BJ (cell line): ENCODE measurements at regions not wholly inside any gene's neighbourhood (a gene's known extent, or its start where the extent isn't known, plus 50 kb on each side); places are given as distances from the start of the nearest gene placed in this dataset.
"Not testable (repeated sequence)": the region's sequence is repeated elsewhere in the genome, so short reads cannot be mapped to it uniquely, and the experiment has no call there.

Source experiments
- CTCF ChIA-PET: fragments of 350-600 bp; formaldehyde crosslinking; extraction: SDS; loops from one replicate; lab custom pipeline; 2021; ENCODE audit warnings: antibody characterized with exemption, inconsistent platforms; lab: Yijun Ruan, JAX
- POLR2A ChIA-PET: fragments of 300-600 bp; sonication (Branson Sonifier 250); formaldehyde crosslinking; extraction: SDS; loops from one replicate; lab custom pipeline; 2021; ENCODE audit warnings: antibody characterized with exemption; lab: Charles Lee
- DNase-seq: peaks from one replicate; pipeline ENCODE4 v3.0.0-alpha.2; 2011; ENCODE audit warnings: low read depth
- H3K27me3 ChIP-seq: 2 replicates; pipeline ENCODE4 v1.6.0; 2011; ENCODE audit warnings: low read length; ENCODE audit not compliant: control insufficient read depth, insufficient read depth
- H3K36me3 ChIP-seq: 2 replicates; pipeline ENCODE4 v1.5.1; 2011; ENCODE audit warnings: low read length; ENCODE audit not compliant: control insufficient read depth, insufficient read depth
- H3K4me3 ChIP-seq: 2 replicates; pipeline ENCODE4 v1.5.1; 2011; ENCODE audit warnings: low read depth, mild to moderate bottlenecking, control low read depth, low read length
- TF ChIP-seq, protein P1 (sequence below): IDR thresholded peaks from 2 replicates; pipeline ENCODE4 v1.5.1; 2011; ENCODE audit warnings: low read depth, mild to moderate bottlenecking, control low read depth, inconsistent platforms, low read length, moderate library complexity; ENCODE audit not compliant: insufficient read depth

DNA sequence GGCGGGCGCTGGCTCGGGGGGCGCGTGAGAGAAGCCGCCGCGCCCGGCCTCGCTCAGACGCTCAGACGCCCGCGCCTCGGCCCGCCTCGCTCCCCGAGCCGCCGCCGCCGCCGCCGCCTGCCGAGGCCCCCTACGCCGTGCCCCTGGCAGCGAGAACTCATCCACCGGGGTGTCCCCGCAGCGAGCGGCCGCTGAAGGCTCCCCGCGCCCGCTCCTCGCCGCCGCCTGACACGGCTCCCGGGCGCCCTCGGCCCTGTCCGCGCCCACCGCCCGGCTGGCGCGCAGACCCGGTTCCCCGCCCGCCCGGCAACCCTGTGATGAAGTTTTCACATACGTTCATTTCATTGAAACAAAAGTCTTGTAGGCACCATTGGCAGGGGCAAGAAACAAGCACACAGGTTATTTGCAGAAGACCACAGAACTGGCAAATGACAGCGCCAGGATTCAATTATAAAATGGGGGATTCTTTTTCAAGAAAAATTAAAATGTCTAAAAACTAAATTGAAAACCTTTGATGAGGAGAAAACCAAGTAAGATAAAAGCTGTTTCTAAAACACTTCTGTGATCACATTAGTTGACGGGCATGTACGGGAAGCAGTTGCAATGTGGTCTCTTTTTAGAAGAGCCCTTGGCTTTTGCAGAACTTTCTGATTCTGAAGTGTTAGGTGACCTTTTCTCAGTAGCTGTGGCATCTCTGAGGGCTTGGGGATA lies 50.5 kb upstream of the TUBA3D start:
- Histone ChIP-seq H3K27me3 (peaks cover 17% of the 10 kb centered on the region), H3K36me3 (no peaks in the 10 kb centered on the region), H3K4me3 (no peak overlapping the region)
- TF ChIP-seq, protein P1, sequence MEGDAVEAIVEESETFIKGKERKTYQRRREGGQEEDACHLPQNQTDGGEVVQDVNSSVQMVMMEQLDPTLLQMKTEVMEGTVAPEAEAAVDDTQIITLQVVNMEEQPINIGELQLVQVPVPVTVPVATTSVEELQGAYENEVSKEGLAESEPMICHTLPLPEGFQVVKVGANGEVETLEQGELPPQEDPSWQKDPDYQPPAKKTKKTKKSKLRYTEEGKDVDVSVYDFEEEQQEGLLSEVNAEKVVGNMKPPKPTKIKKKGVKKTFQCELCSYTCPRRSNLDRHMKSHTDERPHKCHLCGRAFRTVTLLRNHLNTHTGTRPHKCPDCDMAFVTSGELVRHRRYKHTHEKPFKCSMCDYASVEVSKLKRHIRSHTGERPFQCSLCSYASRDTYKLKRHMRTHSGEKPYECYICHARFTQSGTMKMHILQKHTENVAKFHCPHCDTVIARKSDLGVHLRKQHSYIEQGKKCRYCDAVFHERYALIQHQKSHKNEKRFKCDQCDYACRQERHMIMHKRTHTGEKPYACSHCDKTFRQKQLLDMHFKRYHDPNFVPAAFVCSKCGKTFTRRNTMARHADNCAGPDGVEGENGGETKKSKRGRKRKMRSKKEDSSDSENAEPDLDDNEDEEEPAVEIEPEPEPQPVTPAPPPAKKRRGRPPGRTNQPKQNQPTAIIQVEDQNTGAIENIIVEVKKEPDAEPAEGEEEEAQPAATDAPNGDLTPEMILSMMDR = no peak
- no peak for DNase-seq
- CTCF ChIA-PET = interaction anchor here (1.1 kb wide), 1 partner anchor 12 kb away, joined by 3 read pairs; no protein-coding TSS in a partner anchor
- POLR2A ChIA-PET = no interaction called here

DNA sequence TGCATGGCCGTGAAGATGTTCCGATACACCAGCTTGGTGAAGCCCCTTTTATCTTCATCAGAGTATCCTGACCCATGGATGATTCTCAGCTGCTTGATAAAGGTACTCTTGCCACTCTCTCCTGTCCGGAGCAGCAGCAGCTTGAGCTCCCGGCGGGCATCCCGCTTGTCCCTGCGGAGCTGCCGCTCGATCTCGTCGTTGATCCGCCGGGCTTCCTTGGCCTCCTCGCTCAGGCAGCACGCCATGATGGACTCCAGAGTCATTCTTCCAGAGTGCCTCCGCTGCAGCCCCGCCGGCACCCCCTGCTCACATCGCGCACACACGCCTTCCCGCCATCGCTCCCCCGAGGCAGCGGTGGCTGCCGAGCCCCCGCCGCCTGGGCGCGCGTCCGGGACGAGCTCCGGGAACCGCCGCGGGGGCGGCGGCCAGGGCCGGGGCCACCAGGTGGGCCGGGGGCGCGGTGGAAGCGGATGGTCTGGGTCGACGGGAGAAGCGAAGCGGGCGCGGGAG lies 51.3 kb upstream of the TUBA3D start:
- POLR2A ChIA-PET, DNase-seq, H3K4me3 ChIP-seq, H3K36me3 ChIP-seq: not testable (repeated sequence)
- peaks cover 17% of the 10 kb centered on the region for H3K27me3 ChIP-seq
- CTCF ChIA-PET = interaction anchor here (1.0 kb wide), 1 partner anchor 11 kb away, joined by 4 read pairs; no protein-coding TSS in a partner anchor

DNA sequence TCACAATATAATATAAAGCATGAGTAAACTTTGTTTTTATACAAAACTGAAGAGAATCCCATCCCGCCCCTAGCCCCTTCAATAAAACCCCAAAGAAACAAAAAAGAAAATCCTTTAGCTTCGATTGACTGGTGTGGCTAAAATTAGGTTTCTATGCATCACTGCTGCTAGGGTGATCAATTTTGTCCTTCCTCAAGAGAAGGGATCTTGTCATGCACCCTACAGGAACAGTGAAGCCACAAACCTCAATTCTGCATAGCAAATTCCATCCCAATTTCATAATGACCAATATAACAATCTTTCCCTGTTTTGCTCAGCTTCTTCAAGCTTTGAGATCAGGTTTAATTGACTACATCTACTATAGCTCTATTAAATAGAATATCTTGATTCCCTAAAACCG lies 55.2 kb upstream of the TUBA3D start:
- H3K36me3 ChIP-seq, DNase-seq, H3K4me3 ChIP-seq, POLR2A ChIA-PET: not testable (repeated sequence)
- CTCF ChIA-PET = interaction anchor here (2.0 kb wide), 1 partner anchor 252 kb away, joined by 8 read pairs; no protein-coding TSS in a partner anchor
- H3K27me3 ChIP-seq = peaks cover 10% of the 10 kb centered on the region

DNA sequence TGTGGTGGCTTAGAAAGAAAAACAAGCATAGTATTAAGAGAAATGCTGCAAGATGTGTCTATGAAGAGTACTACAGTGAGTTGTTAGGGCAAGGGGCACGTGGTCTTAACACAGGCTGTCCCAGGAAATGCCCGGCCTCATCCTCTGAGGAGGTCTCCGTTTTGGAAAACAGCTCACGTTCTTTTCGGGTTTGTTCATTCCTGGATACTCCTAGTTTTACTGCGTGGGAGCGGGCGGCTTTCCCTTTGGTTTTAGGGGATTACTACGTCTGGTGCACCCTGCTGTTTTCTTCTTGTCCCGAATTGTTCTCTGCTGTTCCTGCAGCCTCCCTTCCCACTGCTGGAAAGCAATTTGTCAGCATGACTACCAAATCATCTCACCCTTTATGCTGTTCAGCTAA lies 55.5 kb upstream of the RAB6D start:
- DNase-seq = no peak
- H3K36me3 ChIP-seq = no peaks in the 10 kb centered on the region

DNA sequence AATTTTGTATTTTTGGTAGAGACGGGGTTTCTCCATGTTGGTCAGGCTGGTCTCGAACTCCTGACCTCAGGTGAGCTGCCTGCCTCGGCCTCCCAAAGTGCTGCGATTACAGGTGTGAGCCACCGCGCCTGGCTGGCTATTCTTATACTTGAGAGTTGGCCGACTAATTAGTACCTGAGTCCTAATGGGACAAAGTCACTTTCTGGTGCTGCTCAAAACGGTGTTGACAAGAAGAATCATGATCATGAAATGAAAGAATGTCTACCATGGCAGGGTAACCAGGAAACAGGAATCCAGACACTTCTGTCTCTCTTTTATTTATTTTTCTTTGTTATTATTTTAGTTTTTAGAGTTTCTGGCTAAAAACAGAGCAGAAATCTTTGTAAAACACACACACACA lies 54.7 kb upstream of the RAB6D start:
- no peak for DNase-seq
- no peaks in the 10 kb centered on the region for H3K36me3 ChIP-seq
- H3K27me3 ChIP-seq = peaks cover 4% of the 10 kb centered on the region
- TF ChIP-seq, protein P1 = no peak
- H3K4me3 ChIP-seq = no peak overlapping the region
- ChIA-PET POLR2A (no interaction called here), CTCF (no interaction called here)

More for the DNA sequence above, 55.5 kb upstream of the RAB6D start:
- no peak overlapping the region for H3K4me3 ChIP-seq
- POLR2A ChIA-PET = no interaction called here
- CTCF ChIA-PET = interaction anchor here (2.0 kb wide), 1 partner anchor 254 kb away, joined by 8 read pairs; no protein-coding TSS in a partner anchor
- H3K27me3 ChIP-seq = peaks cover 8% of the 10 kb centered on the region
- TF ChIP-seq, protein P1 = no peak

DNA sequence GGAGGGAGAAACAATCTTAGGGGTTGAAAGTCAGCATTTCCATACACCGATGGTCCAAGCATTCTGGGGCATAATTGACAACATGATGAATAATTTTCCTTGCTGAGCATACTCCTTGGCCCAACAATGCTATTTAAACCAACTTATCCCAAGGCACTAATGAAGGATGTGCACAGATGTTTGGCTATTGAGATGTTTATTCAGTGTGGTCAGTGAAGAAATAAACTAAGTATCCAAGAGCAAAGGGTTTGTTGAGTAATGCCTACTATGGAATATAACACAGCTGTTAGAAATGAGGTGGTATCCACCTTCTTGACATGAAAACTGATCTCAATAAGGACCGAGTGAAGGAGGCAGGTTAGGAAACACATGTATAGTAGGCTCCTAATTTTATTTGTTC lies 53.9 kb upstream of the RAB6D start:
- H3K36me3 ChIP-seq = no peaks in the 10 kb centered on the region
- POLR2A ChIA-PET = no interaction called here
- H3K4me3 ChIP-seq = no peak overlapping the region
- TF ChIP-seq, protein P1 = no peak
- CTCF ChIA-PET = interaction anchor here (1.4 to 2.7 kb wide), 2 partner anchors 255 to 256 kb away, joined by 5 to 11 read pairs; no protein-coding TSS in a partner anchor
- peaks cover 4% of the 10 kb centered on the region for H3K27me3 ChIP-seq
- no peak for DNase-seq
